HepG2 (cell line): ENCODE measurements at regions not wholly inside any gene's neighbourhood (a gene's known extent, or its start where the extent isn't known, plus 50 kb on each side); places are given as distances from the start of the nearest gene placed in this dataset.
A peak's percentile ranks its signal among the peaks of the same experiment; 100 is the strongest.

ENCODE experiments used
- ATAC-seq: fragments of 200-7000 bp; cut with Tn5 transposase; 3 replicates; pipeline ENCODE4 v1.9.1; 2020; ENCODE audit warnings: mild to moderate bottlenecking, moderate library complexity
- BruUV-seq: library from RNA; stranded (reverse); fragments of 400-500 nt; replicated peaks from 2 replicates; lab custom pipeline; 2021; lab: Mats Ljungman, UMichigan
- CTCF ChIA-PET: fragments of 300-600 bp; formaldehyde crosslinking; extraction: SDS; loops from one replicate; lab custom pipeline; 2021; ENCODE audit warnings: low total read pairs, inconsistent platforms, low intra/inter-chr PET ratio; lab: Yijun Ruan, JAX
- POLR2A ChIA-PET: fragments of 350-600 bp; sonication (Branson Sonifier 250); formaldehyde crosslinking; loops from one replicate; lab custom pipeline; 2020; ENCODE audit warnings: antibody characterized with exemption, inconsistent platforms; lab: Yijun Ruan, JAX
- DNase-seq: peaks from one replicate; pipeline ENCODE4 v3.0.0-alpha.2; 2015; ENCODE audit warnings: low spot score
- FAIRE-seq: peaks from 3 replicates; lab custom pipeline; 2011; peaks lifted over from hg19 to GRCh38; lab: Jason Lieb, UNC
- H2AFZ ChIP-seq: one replicate; pipeline ENCODE4 v1.6.1; 2011; ENCODE audit warnings: low read length, inconsistent platforms
- H3K27ac ChIP-seq: fragments of 300-600 bp; 3 replicates; pipeline ENCODE4 v1.8.0; 2011; ENCODE audit warnings: mixed run types, mild to moderate bottlenecking, mixed read lengths, low read length, inconsistent platforms; ENCODE audit not compliant: insufficient read depth; ENCODE audit errors: extremely low read length
- H3K27me3 ChIP-seq, 2 experiments: fragments of 200-600 bp in 1 of 2; 2 replicates in 1 of 2; 3 replicates in 1 of 2; pipeline versions ENCODE4 v1.6.0 to v1.8.0; 2011; ENCODE audit warnings: low read length in 2 of 2, mild to moderate bottlenecking in 2 of 2, moderate library complexity in 2 of 2, inconsistent platforms in 1 of 2; ENCODE audit not compliant: insufficient read depth in 2 of 2, control insufficient read depth in 1 of 2
- H3K36me3 ChIP-seq, 2 experiments: fragments of 200-600 bp in 1 of 2; replicated peaks in 1 of 2; 2 replicates in 1 of 2; 3 replicates in 1 of 2; pipeline versions ENCODE4 v1.5.1 to v1.8.0; 2011; ENCODE audit warnings: low read length in 2 of 2, inconsistent platforms in 1 of 2; ENCODE audit not compliant: insufficient read depth in 2 of 2, control insufficient read depth in 1 of 2
- H3K4me1 ChIP-seq: 2 replicates; pipeline ENCODE4 v1.5.1; 2012; ENCODE audit warnings: low read length, inconsistent platforms; ENCODE audit not compliant: insufficient read depth
- H3K4me2 ChIP-seq: 2 replicates; pipeline ENCODE4 v1.6.0; 2011; ENCODE audit warnings: low read depth, low read length, inconsistent platforms
- H3K4me3 ChIP-seq, 3 experiments: fragments of 200-600 bp in 1 of 3; sonication (generic), shearing (Covaris generic) in 1 of 3; replicated peaks in 1 of 3; 2 replicates each; pipeline ENCODE4 v1.5.1; 2011 to 2016; ENCODE audit warnings: low read length in 3 of 3, inconsistent platforms in 2 of 3, low read depth in 2 of 3, mild to moderate bottlenecking in 2 of 3, control low read depth in 1 of 3, mixed read lengths in 1 of 3; ENCODE audit not compliant: insufficient read depth in 1 of 3
- H3K79me2 ChIP-seq: one replicate; pipeline ENCODE4 v1.6.1; 2011; ENCODE audit warnings: low read length, inconsistent platforms; ENCODE audit not compliant: insufficient read depth
- H3K9ac ChIP-seq: 2 replicates; pipeline ENCODE4 v1.6.0; 2011; ENCODE audit warnings: mild to moderate bottlenecking, low read depth, low read length, inconsistent platforms; ENCODE audit not compliant: insufficient read depth
- H3K9me3 ChIP-seq: 2 replicates; pipeline ENCODE4 v1.5.1; 2012; ENCODE audit warnings: mild to moderate bottlenecking, low read length
- H4K20me1 ChIP-seq: 2 replicates; pipeline ENCODE4 v1.6.0; 2011; ENCODE audit warnings: inconsistent platforms, mild to moderate bottlenecking, low read length, moderate library complexity; ENCODE audit not compliant: insufficient read depth
- HOXD1 ChIP-seq: sonication (generic); formaldehyde crosslinking; IDR thresholded peaks from 2 replicates; pipeline ENCODE4 v1.5.0; 2020; ENCODE audit warnings: missing genetic modification reagents
- MAFF ChIP-seq: IDR thresholded peaks from 2 replicates; pipeline ENCODE4 v1.6.1; 2011; ENCODE audit warnings: low read depth, low read length, improper control_type of control experiment
- MAFK ChIP-seq, 2 experiments: IDR thresholded peaks in 1 of 2; conservative IDR thresholded peaks in 1 of 2; 2 replicates each; pipeline ENCODE4 v1.6.1; 2011; ENCODE audit warnings: improper control_type of control experiment in 2 of 2, low read length in 2 of 2
- RBFOX2 ChIP-seq: fragments of 200-400 bp; formaldehyde crosslinking; IDR thresholded peaks from 2 replicates; pipeline ENCODE4 v1.6.1; 2017; ENCODE audit warnings: low read depth, mild to moderate bottlenecking, low read length
- WGBS: methylation state at CpG from one replicate; pipeline ENCODE4 v1.1.6; 2017; ENCODE audit warnings: low lambda C conversion rate; 5-methylcytosine and 5-hydroxymethylcytosine counted together
- in situ Hi-C: cut with HindIII; loops from 2 replicates; pipeline ENCODE4 v1.10.0; 2017; ENCODE audit warnings: low pct_unique_long_range_greater_than_20kb; ENCODE audit not compliant: extremely low pct_ligation_motif_present
- intact Hi-C: fragments of 100-400 bp; cut with micrococcal nuclease; formaldehyde crosslinking; loops from one replicate; pipeline ENCODE4 v1.10.0; 2022; ENCODE audit not compliant: unreplicated experiment
- TF ChIP-seq, protein P1 (sequence below): sonication (generic); formaldehyde crosslinking; IDR thresholded peaks from one replicate; pipeline ENCODE4 v1.5.1; 2020; ENCODE audit warnings: mild to moderate bottlenecking, missing genetic modification reagents; ENCODE audit errors: not compliant biosample characterization

DNA sequence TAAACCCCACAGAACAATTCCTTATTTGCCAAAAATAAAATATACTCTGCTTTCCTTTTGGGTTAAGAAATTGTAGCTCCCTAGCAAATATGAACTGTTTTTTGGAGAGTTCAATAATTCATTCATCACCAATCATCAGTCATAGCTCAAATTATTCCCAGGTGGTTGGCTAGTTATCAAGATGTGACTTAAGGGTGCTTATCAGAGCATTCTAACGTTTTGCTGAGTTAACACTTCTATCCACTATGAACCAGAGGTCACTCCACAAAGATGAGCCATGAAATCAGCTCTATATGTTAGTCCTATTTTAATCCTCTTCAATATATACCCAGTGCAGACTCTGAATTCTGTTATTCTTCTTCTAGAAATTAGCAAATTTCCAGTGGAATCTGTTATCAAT is 379.1 kb downstream of the TENT5A start:
- no peaks in the 10 kb centered on the region for H4K20me1 ChIP-seq
- H3K9ac ChIP-seq, result no peak overlapping the region
- CTCF ChIA-PET, result no interaction called here
- FAIRE-seq (no peak), DNase-seq (no peak), ATAC-seq (no peak)
- H3K4me3 ChIP-seq, result no peak overlapping the region
- in situ Hi-C loops (no loop called here), intact Hi-C loops (no loop called here)
- no peaks in the 10 kb centered on the region; a peak in 1 of 5 replicates for H3K27me3 ChIP-seq
- H3K79me2 ChIP-seq, result no peaks in the 10 kb centered on the region
- WGBS, result 15% methylated on average over 1 of the region's 1 CpG
- H3K36me3 ChIP-seq, result no peaks in the 10 kb centered on the region
- no TSS peak for BruUV-seq
- H2AFZ ChIP-seq, result no peak overlapping the region
- H3K27ac ChIP-seq, result no peak overlapping the region
- H3K4me1 ChIP-seq, result peaks cover 8% of the 10 kb centered on the region; the same call in 1 of the 2 replicates
- H3K9me3 ChIP-seq, result no peaks in the 10 kb centered on the region
- peak; percentile 47 to 79; a peak in 3 of 4 replicates for TF ChIP-seq MAFK (conservative IDR thresholded peaks at IDR 0.05 in 1 of 2, IDR thresholded peaks at IDR 0.05 in 1 of 2; ENCODE audit: low read length in 2 of 2)
- TF ChIP-seq, protein P1, sequence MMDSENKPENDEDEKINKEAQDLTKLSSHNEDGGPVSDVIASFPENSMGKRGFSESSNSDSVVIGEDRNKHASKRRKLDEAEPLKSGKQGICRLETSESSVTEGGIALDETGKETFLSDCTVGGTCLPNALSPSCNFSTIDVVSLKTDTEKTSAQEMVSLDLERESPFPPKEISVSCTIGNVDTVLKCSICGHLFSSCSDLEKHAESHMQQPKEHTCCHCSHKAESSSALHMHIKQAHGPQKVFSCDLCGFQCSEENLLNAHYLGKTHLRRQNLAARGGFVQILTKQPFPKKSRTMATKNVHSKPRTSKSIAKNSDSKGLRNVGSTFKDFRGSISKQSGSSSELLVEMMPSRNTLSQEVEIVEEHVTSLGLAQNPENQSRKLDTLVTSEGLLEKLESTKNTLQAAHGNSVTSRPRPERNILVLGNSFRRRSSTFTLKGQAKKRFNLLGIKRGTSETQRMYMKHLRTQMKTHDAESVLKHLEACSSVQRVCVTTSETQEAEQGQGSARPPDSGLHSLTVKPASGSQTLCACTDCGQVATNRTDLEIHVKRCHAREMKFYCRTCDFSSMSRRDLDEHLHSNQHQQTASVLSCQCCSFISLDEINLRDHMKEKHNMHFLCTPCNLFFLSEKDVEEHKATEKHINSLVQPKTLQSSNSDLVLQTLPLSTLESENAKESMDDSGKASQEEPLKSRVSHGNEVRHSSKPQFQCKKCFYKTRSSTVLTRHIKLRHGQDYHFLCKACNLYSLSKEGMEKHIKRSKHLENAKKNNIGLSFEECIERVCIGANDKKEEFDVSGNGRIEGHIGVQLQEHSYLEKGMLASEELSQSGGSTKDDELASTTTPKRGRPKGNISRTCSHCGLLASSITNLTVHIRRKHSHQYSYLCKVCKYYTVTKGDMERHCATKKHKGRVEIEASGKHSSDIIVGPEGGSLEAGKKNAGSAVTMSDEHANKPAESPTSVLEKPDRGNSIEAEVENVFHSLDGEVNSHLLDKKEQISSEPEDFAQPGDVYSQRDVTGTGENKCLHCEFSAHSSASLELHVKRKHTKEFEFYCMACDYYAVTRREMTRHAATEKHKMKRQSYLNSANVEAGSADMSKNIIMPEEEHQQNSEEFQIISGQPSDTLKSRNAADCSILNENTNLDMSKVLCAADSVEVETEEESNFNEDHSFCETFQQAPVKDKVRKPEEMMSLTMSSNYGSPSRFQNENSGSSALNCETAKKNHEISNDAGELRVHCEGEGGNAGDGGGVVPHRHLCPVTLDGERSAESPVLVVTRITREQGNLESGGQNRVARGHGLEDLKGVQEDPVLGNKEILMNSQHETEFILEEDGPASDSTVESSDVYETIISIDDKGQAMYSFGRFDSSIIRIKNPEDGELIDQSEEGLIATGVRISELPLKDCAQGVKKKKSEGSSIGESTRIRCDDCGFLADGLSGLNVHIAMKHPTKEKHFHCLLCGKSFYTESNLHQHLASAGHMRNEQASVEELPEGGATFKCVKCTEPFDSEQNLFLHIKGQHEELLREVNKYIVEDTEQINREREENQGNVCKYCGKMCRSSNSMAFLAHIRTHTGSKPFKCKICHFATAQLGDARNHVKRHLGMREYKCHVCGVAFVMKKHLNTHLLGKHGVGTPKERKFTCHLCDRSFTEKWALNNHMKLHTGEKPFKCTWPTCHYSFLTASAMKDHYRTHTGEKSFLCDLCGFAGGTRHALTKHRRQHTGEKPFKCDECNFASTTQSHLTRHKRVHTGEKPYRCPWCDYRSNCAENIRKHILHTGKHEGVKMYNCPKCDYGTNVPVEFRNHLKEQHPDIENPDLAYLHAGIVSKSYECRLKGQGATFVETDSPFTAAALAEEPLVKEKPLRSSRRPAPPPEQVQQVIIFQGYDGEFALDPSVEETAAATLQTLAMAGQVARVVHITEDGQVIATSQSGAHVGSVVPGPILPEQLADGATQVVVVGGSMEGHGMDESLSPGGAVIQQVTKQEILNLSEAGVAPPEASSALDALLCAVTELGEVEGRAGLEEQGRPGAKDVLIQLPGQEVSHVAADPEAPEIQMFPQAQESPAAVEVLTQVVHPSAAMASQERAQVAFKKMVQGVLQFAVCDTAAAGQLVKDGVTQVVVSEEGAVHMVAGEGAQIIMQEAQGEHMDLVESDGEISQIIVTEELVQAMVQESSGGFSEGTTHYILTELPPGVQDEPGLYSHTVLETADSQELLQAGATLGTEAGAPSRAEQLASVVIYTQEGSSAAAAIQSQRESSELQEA (CRISPR knock-in tag), result no peak
- no peak for TF ChIP-seq HOXD1
- peak; percentile 63 for TF ChIP-seq MAFF
- no peak for TF ChIP-seq RBFOX2
- POLR2A ChIA-PET, result no interaction called here
- no peak overlapping the region for H3K4me2 ChIP-seq
